Activated naive CD8-positive, alpha-beta T cell (primary cell): ENCODE measurements at regions not wholly inside any gene's neighbourhood (a gene's known extent, or its start where the extent isn't known, plus 50 kb on each side); places are given as distances from the start of the nearest gene placed in this dataset.

ENCODE experiments used
- H3K27ac Mint-ChIP-seq: one replicate; pipeline ENCODE4 v1.8.0; 2021; ENCODE audit warnings: mixed read lengths
- H3K27me3 Mint-ChIP-seq: one replicate; pipeline ENCODE4 v1.8.0; 2021; ENCODE audit warnings: mixed read lengths
- H3K36me3 Mint-ChIP-seq: one replicate; pipeline ENCODE4 v1.8.0; 2021; ENCODE audit warnings: mixed read lengths
- H3K4me1 Mint-ChIP-seq: one replicate; pipeline ENCODE4 v1.8.0; 2021; ENCODE audit warnings: low read depth, mixed read lengths
- H3K4me3 Mint-ChIP-seq: one replicate; pipeline ENCODE4 v1.8.0; 2021; ENCODE audit warnings: mild to moderate bottlenecking, mixed read lengths
- H3K9me3 Mint-ChIP-seq: one replicate; pipeline ENCODE4 v1.8.0; 2021; ENCODE audit warnings: low read depth, mixed read lengths

DNA sequence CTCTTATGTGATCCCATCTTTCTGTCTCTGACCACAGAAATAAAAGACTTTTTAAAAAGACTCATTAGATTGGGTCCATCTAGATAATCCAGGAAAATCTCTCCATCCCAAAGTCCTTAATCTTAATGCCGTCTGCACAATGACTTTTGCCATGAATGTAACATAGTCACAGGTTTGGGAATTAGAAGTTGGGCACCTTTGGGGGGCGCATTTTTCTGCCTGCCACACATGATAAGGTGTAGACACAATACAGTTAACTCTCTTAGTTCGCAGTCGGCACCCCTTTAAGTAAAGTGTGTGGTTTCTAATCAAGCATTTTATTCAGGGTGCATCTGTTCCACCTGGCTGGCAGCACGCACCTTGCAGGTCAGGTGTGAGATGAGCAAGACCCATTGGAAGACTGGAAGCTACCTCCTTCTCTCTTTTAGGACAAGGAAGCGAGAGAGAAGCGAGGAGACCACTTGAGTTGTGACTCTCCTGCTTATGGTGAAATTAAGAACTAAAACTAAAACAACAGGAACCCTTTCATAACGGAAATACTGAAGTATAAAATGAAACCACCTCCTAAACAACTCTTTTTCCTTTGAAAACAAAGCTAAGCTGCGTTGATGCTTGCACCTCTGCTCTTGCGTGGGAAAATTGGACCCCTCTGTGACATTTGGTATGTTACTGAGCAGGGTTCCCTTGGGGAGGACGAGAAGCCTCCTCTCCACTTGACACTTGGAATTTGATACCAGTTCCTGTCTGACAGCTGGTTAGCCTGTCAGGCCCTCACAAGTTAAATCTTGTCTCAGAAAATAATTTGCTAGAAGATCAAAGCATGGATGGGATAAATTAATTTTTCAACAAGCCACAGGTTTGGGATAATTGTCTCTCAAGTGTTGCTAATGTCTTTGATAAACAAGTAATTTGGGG, 304.6 kb upstream of the DMRT1 start:
- H3K4me1 Mint-ChIP-seq = peaks cover 5% of the 10 kb centered on the region
- no peak overlapping the region for H3K4me3 Mint-ChIP-seq
- H3K9me3 Mint-ChIP-seq = peaks cover 6% of the 10 kb centered on the region
- no peaks in the 10 kb centered on the region for H3K27me3 Mint-ChIP-seq
- H3K27ac Mint-ChIP-seq = no peak overlapping the region
- peaks cover 13% of the 10 kb centered on the region for H3K36me3 Mint-ChIP-seq

DNA sequence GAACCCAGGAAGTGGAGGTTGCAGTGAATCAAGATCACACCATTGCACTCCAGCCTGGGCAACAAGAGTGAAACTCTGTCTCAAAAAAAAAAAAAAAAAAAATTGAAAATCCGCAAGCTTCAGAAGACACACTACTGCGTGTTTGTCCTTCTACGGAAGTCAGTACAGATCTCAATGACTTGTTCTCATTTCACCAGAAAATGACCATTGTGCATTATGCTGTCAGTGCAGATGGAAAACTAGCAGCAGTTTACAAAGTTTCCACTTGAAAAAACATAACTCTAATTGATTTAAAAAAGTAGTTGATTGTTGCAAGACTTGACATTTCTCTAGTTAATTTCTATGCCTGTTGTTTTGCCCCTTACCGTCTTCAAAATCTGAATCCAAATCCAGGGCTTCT, 298.0 kb upstream of the DMRT1 start:
- H3K4me3 Mint-ChIP-seq = no peak overlapping the region
- H3K27me3 Mint-ChIP-seq = peaks cover 2% of the 10 kb centered on the region
- no peak overlapping the region for H3K27ac Mint-ChIP-seq
- peaks cover 19% of the 10 kb centered on the region for H3K36me3 Mint-ChIP-seq
- H3K9me3 Mint-ChIP-seq = peaks cover 6% of the 10 kb centered on the region
- peaks cover 8% of the 10 kb centered on the region for H3K4me1 Mint-ChIP-seq

GRCh38 chr9:545480-545879, 296.0 kb upstream of the DMRT1 start:
- no peaks in the 10 kb centered on the region for H3K9me3 Mint-ChIP-seq
- no peak overlapping the region for H3K4me3 Mint-ChIP-seq
- peaks cover 4% of the 10 kb centered on the region for H3K27me3 Mint-ChIP-seq
- H3K4me1 Mint-ChIP-seq = peaks cover 8% of the 10 kb centered on the region
- peaks cover 15% of the 10 kb centered on the region for H3K36me3 Mint-ChIP-seq
- no peak overlapping the region for H3K27ac Mint-ChIP-seq

DNA sequence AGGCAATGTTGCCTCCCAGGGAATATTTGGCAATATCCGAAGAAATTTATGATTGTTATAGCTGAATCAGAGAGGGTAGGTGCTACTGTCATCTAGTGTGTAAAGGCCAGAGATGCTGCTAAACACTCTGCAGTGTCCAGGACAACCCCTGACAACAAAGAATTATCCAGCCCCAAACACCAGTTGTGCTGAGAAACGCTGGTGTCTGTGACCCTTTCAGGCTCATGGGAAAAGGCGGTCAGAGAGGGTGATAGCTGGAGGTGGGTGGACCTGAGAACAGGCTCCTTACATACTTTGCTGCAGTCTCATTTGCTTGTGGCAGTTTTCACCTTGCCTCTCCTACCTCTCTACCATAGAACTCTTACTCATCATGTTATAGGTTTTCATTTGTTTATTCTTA, 295.3 kb upstream of the DMRT1 start:
- no peaks in the 10 kb centered on the region for H3K9me3 Mint-ChIP-seq
- peaks cover 4% of the 10 kb centered on the region for H3K27me3 Mint-ChIP-seq
- peaks cover 11% of the 10 kb centered on the region for H3K36me3 Mint-ChIP-seq
- no peak overlapping the region for H3K27ac Mint-ChIP-seq
- H3K4me1 Mint-ChIP-seq = peaks cover 8% of the 10 kb centered on the region
- H3K4me3 Mint-ChIP-seq = no peak overlapping the region

DNA sequence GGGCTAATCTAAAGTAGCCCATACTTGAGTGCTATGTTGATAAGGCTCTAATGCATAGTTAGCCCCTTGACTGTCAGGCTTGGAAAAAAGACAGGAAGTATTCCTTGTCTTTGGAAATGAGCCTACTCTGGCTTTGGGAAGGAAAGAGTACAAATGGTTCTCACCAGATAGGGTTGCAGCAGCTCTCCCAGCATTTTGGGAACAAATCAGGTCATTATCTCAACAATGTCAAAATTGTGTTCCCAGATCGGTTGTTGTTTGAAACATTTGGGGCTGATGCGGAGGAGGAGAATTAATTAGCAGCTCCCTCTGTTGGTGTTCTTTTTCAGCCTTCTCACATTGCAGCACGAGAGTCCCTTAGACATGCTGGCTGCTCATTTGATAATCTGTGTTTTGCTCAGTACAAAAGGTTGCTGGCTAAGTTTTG, 294.7 kb upstream of the DMRT1 start:
- Mint-ChIP-seq H3K4me1 (peaks cover 8% of the 10 kb centered on the region), H3K36me3 (peaks cover 9% of the 10 kb centered on the region), H3K27me3 (peaks cover 4% of the 10 kb centered on the region), H3K9me3 (no peaks in the 10 kb centered on the region), H3K4me3 (no peak overlapping the region), H3K27ac (no peak overlapping the region)

- H3K4me3 Mint-ChIP-seq = no peak overlapping the region
- H3K9me3 Mint-ChIP-seq = no peaks in the 10 kb centered on the region
- no peak overlapping the region for H3K27ac Mint-ChIP-seq
- peaks cover 8% of the 10 kb centered on the region for H3K4me1 Mint-ChIP-seq
- peaks cover 6% of the 10 kb centered on the region for H3K27me3 Mint-ChIP-seq
- peaks cover 6% of the 10 kb centered on the region for H3K36me3 Mint-ChIP-seq
Observed at GRCh38 chr9:547314-547713, 294.2 kb upstream of the DMRT1 start.

DNA sequence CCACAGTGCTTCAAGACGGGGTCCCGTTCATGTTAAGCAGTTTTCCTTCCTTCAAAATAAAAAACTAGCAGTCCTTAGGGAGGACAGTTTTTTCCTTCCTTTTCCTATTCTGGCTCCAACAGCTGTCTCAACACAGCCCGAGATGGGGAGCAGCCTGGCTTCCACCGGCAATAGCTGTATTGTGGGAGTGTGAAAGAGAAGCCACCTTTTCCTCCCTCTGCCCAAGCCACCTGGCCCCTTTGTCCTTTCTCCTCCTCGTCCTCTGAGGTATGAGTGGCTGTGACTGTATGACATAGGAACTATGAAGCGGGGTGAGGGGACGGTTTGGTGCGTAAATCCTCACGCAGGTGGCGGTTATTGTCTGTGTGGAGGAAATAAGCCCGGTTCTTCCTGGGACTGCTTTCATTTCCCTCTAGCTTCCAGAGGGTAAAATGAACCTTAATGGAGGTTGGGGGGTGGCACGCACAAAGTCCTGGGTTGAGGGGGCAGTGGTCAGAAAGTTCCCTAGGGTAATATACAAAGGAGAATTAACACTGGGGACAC, 292.0 kb upstream of the DMRT1 start:
- Mint-ChIP-seq H3K4me1 (peaks cover 8% of the 10 kb centered on the region), H3K27ac (no peak overlapping the region), H3K27me3 (peaks cover 4% of the 10 kb centered on the region), H3K36me3 (peaks cover 2% of the 10 kb centered on the region), H3K9me3 (no peaks in the 10 kb centered on the region), H3K4me3 (no peak overlapping the region)

- Mint-ChIP-seq H3K27me3 (peaks cover 4% of the 10 kb centered on the region), H3K9me3 (no peaks in the 10 kb centered on the region), H3K36me3 (peaks cover 2% of the 10 kb centered on the region), H3K4me3 (no peak overlapping the region), H3K27ac (no peak overlapping the region), H3K4me1 (peaks cover 8% of the 10 kb centered on the region)
Observed at GRCh38 chr9:550333-550732, 291.2 kb upstream of the DMRT1 start.

DNA sequence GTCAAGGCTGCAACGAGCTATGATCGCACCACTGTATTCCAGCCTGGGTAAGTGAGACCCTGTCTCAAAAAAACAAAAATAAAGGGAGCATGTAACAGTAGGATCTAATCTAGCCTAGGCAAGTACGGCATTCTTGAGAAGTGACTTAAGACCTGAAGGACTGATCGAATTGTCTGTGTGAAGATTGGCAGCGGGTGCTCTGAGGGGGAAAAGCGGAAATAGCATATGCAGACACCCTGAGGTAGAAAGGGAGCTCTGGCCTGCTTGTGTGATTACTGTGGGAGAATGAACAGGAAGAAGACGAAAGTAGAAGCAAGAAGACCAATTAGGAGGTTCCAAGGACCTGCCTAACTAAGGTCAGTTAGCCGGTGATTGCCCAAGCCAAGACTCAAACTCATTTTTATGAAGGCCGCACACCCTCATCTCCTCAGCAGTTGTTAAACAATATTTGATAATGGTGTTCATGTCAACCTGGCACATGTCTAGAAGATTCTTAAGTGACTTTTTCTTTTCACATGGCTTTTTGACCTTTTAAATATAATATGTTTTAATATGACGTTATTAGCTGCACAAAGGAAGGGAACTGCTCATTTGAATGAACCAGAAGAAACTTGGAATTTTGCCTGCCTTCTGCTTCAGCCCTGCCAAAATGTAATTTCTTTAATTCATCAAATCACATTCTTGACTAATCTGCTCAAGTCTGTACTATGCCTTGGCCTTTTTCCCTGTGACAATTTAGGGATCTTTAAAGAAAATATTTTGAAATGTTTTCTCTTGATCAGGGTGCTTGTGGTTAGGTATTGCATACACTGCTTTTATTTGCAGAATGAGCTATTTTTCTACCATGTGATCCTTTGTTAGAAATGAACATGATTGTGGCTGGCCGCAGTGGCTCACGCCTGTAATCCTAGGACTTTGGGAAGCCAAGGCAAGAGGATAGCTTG, 289.2 kb upstream of the DMRT1 start:
- Mint-ChIP-seq H3K27me3 (peaks cover 4% of the 10 kb centered on the region), H3K4me3 (no peak overlapping the region), H3K4me1 (peaks cover under 1% of the 10 kb centered on the region), H3K27ac (no peak overlapping the region), H3K36me3 (peaks cover 2% of the 10 kb centered on the region), H3K9me3 (no peaks in the 10 kb centered on the region)

DNA sequence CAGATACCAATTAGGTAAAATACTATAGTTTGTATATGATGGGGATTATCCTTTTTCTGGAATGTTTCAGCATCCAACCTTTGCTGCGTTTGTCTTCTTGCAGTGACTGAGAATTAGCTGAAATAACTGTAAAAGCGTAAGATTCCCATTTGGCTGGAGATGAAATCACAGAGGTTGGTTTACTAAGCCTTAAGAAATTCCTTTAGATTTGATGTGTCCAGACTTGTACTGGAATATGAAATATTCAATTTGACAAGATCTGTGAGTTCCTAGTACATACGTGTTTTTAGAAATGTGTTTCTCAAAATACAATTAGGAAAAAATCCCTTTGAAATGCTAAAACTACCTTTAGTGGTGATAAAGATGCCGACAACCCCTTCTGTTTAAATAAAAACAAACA, 286.0 kb upstream of the DMRT1 start:
- Mint-ChIP-seq H3K4me1 (peaks cover 8% of the 10 kb centered on the region), H3K36me3 (no peaks in the 10 kb centered on the region), H3K9me3 (no peaks in the 10 kb centered on the region), H3K27me3 (peaks cover 2% of the 10 kb centered on the region), H3K4me3 (no peak overlapping the region), H3K27ac (no peak overlapping the region)

DNA sequence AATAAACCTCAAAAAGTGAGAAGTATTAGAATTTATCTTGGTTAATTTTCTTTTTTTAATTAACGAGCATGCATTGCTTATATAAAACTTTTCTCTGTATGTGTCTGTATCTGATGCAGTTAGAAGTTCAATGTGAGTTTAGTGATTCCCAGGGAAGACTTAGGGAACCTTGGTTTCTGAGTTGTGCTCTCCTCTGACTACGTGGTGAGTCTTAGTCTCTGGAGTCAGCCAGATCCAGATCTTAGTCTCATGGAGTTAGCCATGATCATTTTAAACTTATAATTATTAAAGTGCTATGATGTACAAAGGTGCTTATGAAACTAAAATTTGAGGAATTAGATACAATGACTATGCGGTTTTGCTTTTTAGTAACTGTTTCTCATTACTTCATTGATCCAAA, 285.3 kb upstream of the DMRT1 start:
- no peaks in the 10 kb centered on the region for H3K36me3 Mint-ChIP-seq
- peaks cover 2% of the 10 kb centered on the region for H3K27me3 Mint-ChIP-seq
- no peak overlapping the region for H3K27ac Mint-ChIP-seq
- H3K4me3 Mint-ChIP-seq = no peak overlapping the region
- H3K4me1 Mint-ChIP-seq = peaks cover 8% of the 10 kb centered on the region
- no peaks in the 10 kb centered on the region for H3K9me3 Mint-ChIP-seq

DNA sequence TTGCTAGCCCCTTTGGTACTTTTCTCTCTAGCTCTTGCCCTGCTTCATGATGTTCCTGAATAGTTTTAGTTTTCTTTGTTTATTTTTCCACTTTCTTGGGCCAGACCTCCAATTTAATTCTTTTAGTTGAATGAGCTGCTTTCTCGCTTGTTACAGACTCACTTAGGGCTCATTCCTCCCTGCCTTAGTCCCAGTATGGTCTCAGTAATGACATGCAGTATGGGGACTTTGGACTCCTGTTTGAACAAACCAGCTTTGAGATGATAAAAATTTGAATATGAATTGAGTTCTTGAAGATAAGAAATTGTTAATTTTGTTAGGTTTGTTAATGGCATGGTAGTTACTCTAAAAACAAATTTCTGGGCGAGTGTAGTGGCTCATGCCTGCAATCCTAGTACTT, 284.8 kb upstream of the DMRT1 start:
- Mint-ChIP-seq H3K9me3 (no peaks in the 10 kb centered on the region), H3K27ac (no peak overlapping the region), H3K27me3 (peaks cover 2% of the 10 kb centered on the region), H3K4me1 (peaks cover 8% of the 10 kb centered on the region), H3K4me3 (no peak overlapping the region), H3K36me3 (no peaks in the 10 kb centered on the region)

DNA sequence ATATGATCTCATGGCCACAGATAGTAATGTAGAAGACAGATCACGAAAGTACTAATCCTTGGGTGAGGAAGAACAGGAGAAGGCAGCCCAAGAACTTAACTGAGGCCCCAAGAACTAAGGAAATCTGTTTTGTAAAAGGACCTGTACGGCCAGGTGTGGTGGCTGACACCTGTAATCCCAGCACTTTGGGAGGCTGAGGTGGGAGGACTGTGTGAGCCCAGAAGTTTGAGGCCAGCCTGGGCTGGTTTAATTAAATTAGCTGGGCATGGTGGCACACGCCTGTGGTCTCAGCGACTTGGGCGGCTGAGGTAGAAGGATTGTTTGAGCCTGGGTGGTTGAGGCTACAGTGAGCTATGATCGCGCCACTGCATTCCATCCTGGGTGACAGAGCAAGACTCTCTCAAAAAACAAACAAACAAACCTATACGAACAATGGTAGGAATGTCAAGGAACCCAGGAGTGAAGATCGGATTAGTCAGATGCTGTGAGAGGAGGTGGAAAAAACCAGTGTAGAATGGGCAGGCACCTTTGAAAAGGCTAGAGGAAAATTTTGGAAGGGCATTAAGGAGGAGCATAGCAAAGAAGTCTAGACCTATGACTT, 283.8 kb upstream of the DMRT1 start:
- Mint-ChIP-seq H3K4me3 (no peak overlapping the region), H3K4me1 (peaks cover 8% of the 10 kb centered on the region), H3K27me3 (no peaks in the 10 kb centered on the region), H3K36me3 (no peaks in the 10 kb centered on the region), H3K27ac (no peak overlapping the region), H3K9me3 (no peaks in the 10 kb centered on the region)

DNA sequence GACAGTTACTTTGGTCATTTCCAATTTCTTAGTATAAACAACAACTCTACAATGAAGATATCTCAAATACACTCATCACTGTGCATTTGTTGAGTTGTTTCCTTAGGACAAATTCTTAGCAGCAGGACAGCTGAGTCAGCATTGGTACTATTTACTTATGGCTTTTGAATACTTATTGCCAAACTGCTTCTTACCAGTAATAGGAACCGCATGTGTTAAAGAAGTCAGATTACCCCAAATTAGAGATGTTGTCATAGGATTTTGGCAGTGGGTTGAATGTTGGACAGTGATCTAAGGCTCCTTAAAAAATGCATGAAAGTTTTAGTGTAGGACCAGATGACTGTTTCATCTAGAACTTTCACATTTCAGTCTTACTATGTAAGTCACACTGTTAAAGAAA, 280.1 kb upstream of the DMRT1 start:
- Mint-ChIP-seq H3K27me3 (no peaks in the 10 kb centered on the region), H3K4me1 (peaks cover 8% of the 10 kb centered on the region), H3K4me3 (no peak overlapping the region), H3K9me3 (no peaks in the 10 kb centered on the region), H3K36me3 (no peaks in the 10 kb centered on the region), H3K27ac (no peak overlapping the region)

DNA sequence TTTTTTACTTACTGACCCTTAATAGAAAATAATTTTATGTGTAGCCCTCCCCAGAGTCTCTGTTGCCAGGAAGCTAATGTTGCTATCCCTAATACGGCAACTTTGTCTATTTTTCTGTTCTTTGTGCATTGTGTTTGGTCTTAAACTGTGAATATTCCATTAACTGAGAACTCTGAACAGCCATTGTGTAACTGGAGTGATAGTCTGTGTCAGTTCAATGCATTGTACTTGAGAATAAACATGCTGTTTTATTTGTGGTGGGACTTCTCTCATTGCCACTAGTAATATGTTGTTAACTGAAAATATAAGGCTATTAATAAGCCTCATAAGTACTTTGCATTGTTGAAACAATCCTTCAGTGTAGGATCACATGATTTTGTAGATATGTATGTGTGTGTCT, 278.3 kb upstream of the DMRT1 start:
- peaks cover 10% of the 10 kb centered on the region for H3K4me1 Mint-ChIP-seq
- H3K9me3 Mint-ChIP-seq = no peaks in the 10 kb centered on the region

More for the DNA sequence above, 278.3 kb upstream of the DMRT1 start:
- Mint-ChIP-seq H3K4me3 (no peak overlapping the region), H3K27ac (no peak overlapping the region), H3K27me3 (no peaks in the 10 kb centered on the region), H3K36me3 (no peaks in the 10 kb centered on the region)
